Calu3 (cell line): ENCODE measurements at regions not wholly inside any gene's neighbourhood (a gene's known extent, or its start where the extent isn't known, plus 50 kb on each side); places are given as distances from the start of the nearest gene placed in this dataset.

ENCODE experiments used
- BruUV-seq: library from RNA; stranded (reverse); fragments of 400-500 nt; replicated peaks from 2 replicates; lab custom pipeline; 2021; lab: Mats Ljungman, UMichigan
- CTCF ChIA-PET: fragments of 300-600 bp; sonication (Branson Sonifier 250); formaldehyde crosslinking; loops from one replicate; lab custom pipeline; 2022; ENCODE audit warnings: antibody characterized with exemption; lab: Charles Lee
- DNase-seq: peaks from one replicate; pipeline ENCODE4 v3.0.0; 2022
- H3K27ac Mint-ChIP-seq: one replicate; pipeline ENCODE4 v1.8.0; 2022; ENCODE audit warnings: mixed read lengths; ENCODE audit not compliant: unreplicated experiment
- H3K27me3 Mint-ChIP-seq: one replicate; pipeline ENCODE4 v1.8.0; 2022; ENCODE audit warnings: mixed read lengths; ENCODE audit not compliant: unreplicated experiment
- H3K36me3 Mint-ChIP-seq: one replicate; pipeline ENCODE4 v1.8.0; 2022; ENCODE audit warnings: mild to moderate bottlenecking, moderate library complexity, mixed read lengths; ENCODE audit not compliant: insufficient read depth, unreplicated experiment
- H3K4me1 Mint-ChIP-seq: one replicate; pipeline ENCODE4 v1.8.0; 2022; ENCODE audit warnings: mild to moderate bottlenecking, low read depth, mixed read lengths; ENCODE audit not compliant: unreplicated experiment
- H3K4me3 Mint-ChIP-seq: one replicate; pipeline ENCODE4 v1.8.0; 2022; ENCODE audit warnings: mild to moderate bottlenecking, low read depth, moderate library complexity, mixed read lengths; ENCODE audit not compliant: unreplicated experiment
- H3K9me3 Mint-ChIP-seq: one replicate; pipeline ENCODE4 v1.8.0; 2022; ENCODE audit warnings: low read depth, mixed read lengths; ENCODE audit not compliant: unreplicated experiment
- CTCF ChIP-seq: fragments of 200-600 bp; IDR thresholded peaks from one replicate; pipeline ENCODE4 v1.8.0; 2022; ENCODE audit warnings: antibody characterized with exemption; ENCODE audit not compliant: unreplicated experiment
- intact Hi-C: fragments of 100-400 bp; cut with micrococcal nuclease; formaldehyde crosslinking; loops from one replicate; pipeline ENCODE4 v1.10.0; 2022; ENCODE audit not compliant: unreplicated experiment

DNA sequence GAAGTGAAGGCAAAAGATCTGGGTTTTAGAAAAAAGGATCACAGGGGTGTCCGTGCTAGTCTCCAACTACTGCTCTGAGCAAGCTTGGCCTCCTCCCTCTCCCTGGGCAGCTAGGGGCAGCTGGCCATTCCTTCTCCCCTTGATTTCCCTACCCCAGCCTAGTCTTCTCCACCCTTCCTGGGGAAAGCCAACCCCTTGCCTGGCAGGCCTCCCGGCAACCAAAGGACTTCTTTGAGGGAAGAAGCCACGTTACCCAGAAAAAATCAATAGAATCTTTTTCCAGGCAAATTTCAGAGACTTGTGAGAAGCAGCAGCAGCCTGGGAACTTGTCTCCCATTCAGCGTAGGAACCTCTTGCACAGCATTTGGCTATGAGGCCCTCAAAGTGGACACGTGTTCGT is 91.5 kb downstream of the MIAT start:
- peaks cover 34% of the 10 kb centered on the region for H3K4me1 Mint-ChIP-seq
- no peak for TF ChIP-seq CTCF
- intact Hi-C loops, result loop anchor here (10.0 kb wide), 1 partner anchor 74 kb away; no protein-coding TSS in a partner anchor
- DNase-seq, result no peak
- peaks cover 8% of the 10 kb centered on the region for H3K36me3 Mint-ChIP-seq
- no TSS peak for BruUV-seq
- CTCF ChIA-PET, result no interaction called here
- no peaks in the 10 kb centered on the region for H3K9me3 Mint-ChIP-seq
- H3K27me3 Mint-ChIP-seq, result no peaks in the 10 kb centered on the region
- no peak overlapping the region for H3K4me3 Mint-ChIP-seq
- H3K27ac Mint-ChIP-seq, result peak overlapping the region; percentile 10

DNA sequence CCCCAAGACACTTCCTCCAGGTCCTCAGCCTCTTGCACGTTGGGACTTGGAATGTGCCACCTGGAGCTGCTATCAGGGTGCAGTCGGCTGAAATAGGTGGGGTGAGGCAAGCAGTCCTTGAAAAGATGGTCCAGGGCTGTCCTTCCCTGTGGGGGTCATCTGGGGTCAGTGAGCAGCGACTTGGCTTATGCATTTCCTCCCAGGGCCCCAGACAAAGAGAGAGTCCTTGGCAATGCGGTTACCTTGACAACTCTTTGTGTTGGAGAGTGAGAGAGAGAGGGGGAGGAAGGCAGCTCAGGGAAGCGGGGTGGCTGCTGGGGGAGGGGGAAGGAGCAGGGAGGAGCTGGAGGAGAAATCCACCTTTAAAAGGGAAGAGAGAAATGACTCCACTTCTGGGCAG is 93.8 kb downstream of the MIAT start:
- H3K27ac Mint-ChIP-seq, result no peak overlapping the region
- no peaks in the 10 kb centered on the region for H3K27me3 Mint-ChIP-seq
- no peak overlapping the region for H3K4me3 Mint-ChIP-seq
- H3K9me3 Mint-ChIP-seq, result no peaks in the 10 kb centered on the region
- no peaks in the 10 kb centered on the region for H3K36me3 Mint-ChIP-seq
- no peak for TF ChIP-seq CTCF
- intact Hi-C loops, result no loop called here
- no TSS peak for BruUV-seq
- DNase-seq, result no peak
- H3K4me1 Mint-ChIP-seq, result peaks cover 20% of the 10 kb centered on the region
- CTCF ChIA-PET, result no interaction called here

DNA sequence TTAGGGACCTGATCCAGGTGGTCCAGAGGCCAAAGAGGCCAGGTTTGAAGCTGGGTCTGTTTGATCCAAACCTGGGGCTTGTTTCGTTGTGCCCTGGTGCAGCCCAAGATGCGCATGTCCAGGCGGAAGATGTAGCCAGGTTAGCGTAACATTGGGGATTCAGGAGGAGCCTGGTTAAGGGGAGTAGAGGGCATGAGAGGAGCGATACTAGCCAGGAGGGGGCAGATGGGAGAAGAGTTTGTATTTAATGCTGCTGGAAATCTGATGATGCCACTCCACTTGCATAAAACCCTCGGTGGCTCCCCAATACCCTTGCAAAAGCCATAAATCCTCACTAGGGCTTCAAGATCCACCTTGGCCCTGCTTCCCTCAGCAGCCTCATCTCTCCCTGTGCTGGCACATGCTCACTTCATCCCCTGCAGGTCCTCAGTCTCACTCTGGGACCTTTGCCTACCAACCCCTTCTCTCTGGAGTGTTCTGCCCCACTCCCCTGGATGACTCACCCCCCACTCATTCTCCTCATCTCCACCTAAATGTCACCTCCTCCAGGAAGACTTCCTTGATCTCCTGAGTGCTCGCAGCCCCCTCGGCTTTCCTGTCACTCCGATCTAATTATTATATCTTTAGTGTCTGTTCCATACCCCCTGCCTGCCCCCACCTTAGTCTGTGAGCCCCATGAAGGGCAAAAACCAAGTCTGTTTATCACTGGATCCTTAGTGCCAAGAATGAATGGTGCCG is 95.9 kb downstream of the MIAT start:
- H3K27ac Mint-ChIP-seq, result no peak overlapping the region
- intact Hi-C loops, result no loop called here

DNA sequence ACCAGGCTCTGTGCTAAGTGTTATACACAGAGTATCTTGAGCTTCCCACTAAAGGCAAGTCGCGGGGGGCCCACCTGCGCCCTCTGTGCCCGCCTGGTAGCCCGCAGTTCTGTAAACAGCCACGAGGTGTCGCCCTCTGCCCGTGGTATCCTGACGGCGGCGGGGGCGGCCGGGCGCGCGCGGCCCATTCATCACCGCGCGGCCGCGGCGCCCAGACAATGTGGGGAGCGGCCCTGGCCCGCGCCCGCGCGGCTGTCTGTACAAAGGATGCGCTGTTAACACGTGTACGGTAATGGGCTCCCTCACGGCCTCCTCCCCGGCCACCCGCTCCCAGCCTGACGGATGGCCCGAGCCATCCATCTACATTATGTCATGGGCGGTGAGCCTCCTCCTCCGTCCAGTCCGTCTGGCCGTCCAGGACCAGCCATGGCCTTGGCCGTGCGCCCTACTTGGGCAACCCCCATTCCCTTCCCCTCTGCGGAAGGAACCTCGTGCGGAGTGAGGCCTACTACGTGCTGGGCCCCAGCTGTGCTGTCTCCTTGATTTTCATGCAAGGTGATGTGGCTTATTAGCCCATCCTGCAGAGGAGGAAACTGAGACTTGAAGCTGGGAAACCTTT is 99.4 kb downstream of the MIAT start:
- no peaks in the 10 kb centered on the region for H3K27me3 Mint-ChIP-seq
- TF ChIP-seq CTCF, result peak; percentile 95
- no peaks in the 10 kb centered on the region for H3K36me3 Mint-ChIP-seq
- BruUV-seq, result no TSS peak
- peak overlapping the region; percentile 54 for H3K4me3 Mint-ChIP-seq
- intact Hi-C loops, result loop anchor here (2.0 kb wide), 2 partner anchors 572 to 1046 kb away; no protein-coding TSS in a partner anchor
- CTCF ChIA-PET, result interaction anchor here (0.7 to 1.6 kb wide), 3 partner anchors 12 to 860 kb away, joined by 3 to 10 read pairs (median 4); no protein-coding TSS in a partner anchor
- H3K27ac Mint-ChIP-seq, result no peak overlapping the region
- H3K4me1 Mint-ChIP-seq, result no peaks in the 10 kb centered on the region
- H3K9me3 Mint-ChIP-seq, result no peaks in the 10 kb centered on the region
- peak; percentile 73 for DNase-seq

More for the DNA sequence above, 95.9 kb downstream of the MIAT start:
- BruUV-seq, result no TSS peak
- CTCF ChIA-PET, result no interaction called here
- TF ChIP-seq CTCF, result no peak
- H3K9me3 Mint-ChIP-seq, result no peaks in the 10 kb centered on the region
- no peak for DNase-seq
- peaks cover 9% of the 10 kb centered on the region for H3K4me1 Mint-ChIP-seq
- no peaks in the 10 kb centered on the region for H3K27me3 Mint-ChIP-seq
- no peaks in the 10 kb centered on the region for H3K36me3 Mint-ChIP-seq
- H3K4me3 Mint-ChIP-seq, result no peak overlapping the region
